ENCODE measurements at regions not wholly inside any gene's neighbourhood (a gene's known extent, or its start where the extent isn't known, plus 50 kb on each side); places are given as distances from the start of the nearest gene placed in this dataset.

DNA sequence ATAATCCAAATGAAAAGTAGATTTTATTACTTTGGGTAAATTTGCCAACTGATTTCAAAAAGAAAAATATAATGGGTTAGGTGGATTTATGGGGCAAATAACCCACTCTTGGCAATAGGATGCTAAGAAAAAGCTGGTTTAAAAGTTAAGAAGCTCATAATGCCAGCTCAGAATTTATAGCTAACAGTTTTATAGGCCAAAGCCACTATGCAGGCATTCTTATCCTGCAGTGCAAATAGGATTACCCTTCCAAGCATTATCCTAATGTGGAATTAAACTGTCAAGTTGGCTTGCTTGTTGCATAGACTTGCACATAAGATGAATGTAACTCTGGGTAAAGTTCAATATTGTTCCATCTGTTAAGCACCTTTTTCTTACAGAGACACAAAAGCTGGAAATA lies 703.0 kb downstream of the PCDH18 start:
- TF ChIP-seq POLR2AphosphoS5 (IDR thresholded peaks at IDR 0.05; ENCODE audit: low read depth), result no peak
- TF ChIP-seq, protein P1, sequence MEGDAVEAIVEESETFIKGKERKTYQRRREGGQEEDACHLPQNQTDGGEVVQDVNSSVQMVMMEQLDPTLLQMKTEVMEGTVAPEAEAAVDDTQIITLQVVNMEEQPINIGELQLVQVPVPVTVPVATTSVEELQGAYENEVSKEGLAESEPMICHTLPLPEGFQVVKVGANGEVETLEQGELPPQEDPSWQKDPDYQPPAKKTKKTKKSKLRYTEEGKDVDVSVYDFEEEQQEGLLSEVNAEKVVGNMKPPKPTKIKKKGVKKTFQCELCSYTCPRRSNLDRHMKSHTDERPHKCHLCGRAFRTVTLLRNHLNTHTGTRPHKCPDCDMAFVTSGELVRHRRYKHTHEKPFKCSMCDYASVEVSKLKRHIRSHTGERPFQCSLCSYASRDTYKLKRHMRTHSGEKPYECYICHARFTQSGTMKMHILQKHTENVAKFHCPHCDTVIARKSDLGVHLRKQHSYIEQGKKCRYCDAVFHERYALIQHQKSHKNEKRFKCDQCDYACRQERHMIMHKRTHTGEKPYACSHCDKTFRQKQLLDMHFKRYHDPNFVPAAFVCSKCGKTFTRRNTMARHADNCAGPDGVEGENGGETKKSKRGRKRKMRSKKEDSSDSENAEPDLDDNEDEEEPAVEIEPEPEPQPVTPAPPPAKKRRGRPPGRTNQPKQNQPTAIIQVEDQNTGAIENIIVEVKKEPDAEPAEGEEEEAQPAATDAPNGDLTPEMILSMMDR (IDR thresholded peaks at IDR 0.05; ENCODE audit: insufficient read depth, low read length), result no peak
- TF ChIP-seq, protein P2, sequence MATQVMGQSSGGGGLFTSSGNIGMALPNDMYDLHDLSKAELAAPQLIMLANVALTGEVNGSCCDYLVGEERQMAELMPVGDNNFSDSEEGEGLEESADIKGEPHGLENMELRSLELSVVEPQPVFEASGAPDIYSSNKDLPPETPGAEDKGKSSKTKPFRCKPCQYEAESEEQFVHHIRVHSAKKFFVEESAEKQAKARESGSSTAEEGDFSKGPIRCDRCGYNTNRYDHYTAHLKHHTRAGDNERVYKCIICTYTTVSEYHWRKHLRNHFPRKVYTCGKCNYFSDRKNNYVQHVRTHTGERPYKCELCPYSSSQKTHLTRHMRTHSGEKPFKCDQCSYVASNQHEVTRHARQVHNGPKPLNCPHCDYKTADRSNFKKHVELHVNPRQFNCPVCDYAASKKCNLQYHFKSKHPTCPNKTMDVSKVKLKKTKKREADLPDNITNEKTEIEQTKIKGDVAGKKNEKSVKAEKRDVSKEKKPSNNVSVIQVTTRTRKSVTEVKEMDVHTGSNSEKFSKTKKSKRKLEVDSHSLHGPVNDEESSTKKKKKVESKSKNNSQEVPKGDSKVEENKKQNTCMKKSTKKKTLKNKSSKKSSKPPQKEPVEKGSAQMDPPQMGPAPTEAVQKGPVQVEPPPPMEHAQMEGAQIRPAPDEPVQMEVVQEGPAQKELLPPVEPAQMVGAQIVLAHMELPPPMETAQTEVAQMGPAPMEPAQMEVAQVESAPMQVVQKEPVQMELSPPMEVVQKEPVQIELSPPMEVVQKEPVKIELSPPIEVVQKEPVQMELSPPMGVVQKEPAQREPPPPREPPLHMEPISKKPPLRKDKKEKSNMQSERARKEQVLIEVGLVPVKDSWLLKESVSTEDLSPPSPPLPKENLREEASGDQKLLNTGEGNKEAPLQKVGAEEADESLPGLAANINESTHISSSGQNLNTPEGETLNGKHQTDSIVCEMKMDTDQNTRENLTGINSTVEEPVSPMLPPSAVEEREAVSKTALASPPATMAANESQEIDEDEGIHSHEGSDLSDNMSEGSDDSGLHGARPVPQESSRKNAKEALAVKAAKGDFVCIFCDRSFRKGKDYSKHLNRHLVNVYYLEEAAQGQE (IDR thresholded peaks at IDR 0.05; ENCODE audit: insufficient replicate concordance, low read depth), result no peak
- no peak for TF ChIP-seq GABPA (IDR thresholded peaks at IDR 0.05; ENCODE audit: low read depth)
- TF ChIP-seq SPI1 (IDR thresholded peaks at IDR 0.05; ENCODE audit: borderline replicate concordance, low read depth), result no peak

All from HL-60 (cell line).